BE2C (cell line): ENCODE measurements at regions not wholly inside any gene's neighbourhood (a gene's known extent, or its start where the extent isn't known, plus 50 kb on each side); places are given as distances from the start of the nearest gene placed in this dataset.

Source experiments
- DNase-seq: peaks from one replicate; pipeline ENCODE4 v3.0.0-alpha.2; 2020
- H3K27me3 ChIP-seq: fragments of 250-450 bp; sonication (Bioruptor Pico); 2 replicates; pipeline ENCODE4 v1.5.1; 2020; ENCODE audit warnings: mild to moderate bottlenecking
- H3K36me3 ChIP-seq: fragments of 250-450 bp; sonication (Bioruptor Pico); 2 replicates; pipeline ENCODE4 v1.5.1; 2020; ENCODE audit warnings: mild to moderate bottlenecking
- H3K4me1 ChIP-seq: fragments of 250-450 bp; sonication (Bioruptor Pico); 2 replicates; pipeline ENCODE4 v1.5.1; 2020
- H3K4me3 ChIP-seq: 2 replicates; pipeline ENCODE4 v1.5.1; 2011; ENCODE audit warnings: low read depth, low read length
- H3K9me3 ChIP-seq: fragments of 250-450 bp; sonication (Bioruptor Pico); 2 replicates; pipeline ENCODE4 v1.5.1; 2020
- TF ChIP-seq, protein P1 (sequence below): IDR thresholded peaks from 2 replicates; pipeline ENCODE4 v1.5.1; 2012; ENCODE audit warnings: mild to moderate bottlenecking, low read depth, low read length

DNA sequence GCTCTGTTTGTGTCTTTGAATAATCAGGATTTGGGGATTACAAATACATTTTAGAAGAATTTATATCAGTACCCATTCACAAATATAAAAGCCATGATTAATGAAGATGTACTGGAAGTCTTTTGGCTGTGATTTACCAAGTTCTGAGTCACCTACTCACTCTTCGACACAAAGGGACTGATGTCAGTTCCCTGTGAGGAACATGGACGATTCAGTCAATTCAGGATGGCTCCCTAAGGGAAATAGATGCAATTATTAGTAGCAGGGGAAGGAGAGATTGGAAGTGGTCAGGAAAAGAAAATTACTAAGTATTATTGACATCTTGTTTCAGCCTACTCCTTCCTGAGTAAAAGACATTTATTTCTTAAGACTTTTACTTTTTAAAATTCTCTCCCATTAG, 550.7 kb upstream of the SLIT2 start:
- TF ChIP-seq, protein P1, sequence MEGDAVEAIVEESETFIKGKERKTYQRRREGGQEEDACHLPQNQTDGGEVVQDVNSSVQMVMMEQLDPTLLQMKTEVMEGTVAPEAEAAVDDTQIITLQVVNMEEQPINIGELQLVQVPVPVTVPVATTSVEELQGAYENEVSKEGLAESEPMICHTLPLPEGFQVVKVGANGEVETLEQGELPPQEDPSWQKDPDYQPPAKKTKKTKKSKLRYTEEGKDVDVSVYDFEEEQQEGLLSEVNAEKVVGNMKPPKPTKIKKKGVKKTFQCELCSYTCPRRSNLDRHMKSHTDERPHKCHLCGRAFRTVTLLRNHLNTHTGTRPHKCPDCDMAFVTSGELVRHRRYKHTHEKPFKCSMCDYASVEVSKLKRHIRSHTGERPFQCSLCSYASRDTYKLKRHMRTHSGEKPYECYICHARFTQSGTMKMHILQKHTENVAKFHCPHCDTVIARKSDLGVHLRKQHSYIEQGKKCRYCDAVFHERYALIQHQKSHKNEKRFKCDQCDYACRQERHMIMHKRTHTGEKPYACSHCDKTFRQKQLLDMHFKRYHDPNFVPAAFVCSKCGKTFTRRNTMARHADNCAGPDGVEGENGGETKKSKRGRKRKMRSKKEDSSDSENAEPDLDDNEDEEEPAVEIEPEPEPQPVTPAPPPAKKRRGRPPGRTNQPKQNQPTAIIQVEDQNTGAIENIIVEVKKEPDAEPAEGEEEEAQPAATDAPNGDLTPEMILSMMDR = no peak

DNA sequence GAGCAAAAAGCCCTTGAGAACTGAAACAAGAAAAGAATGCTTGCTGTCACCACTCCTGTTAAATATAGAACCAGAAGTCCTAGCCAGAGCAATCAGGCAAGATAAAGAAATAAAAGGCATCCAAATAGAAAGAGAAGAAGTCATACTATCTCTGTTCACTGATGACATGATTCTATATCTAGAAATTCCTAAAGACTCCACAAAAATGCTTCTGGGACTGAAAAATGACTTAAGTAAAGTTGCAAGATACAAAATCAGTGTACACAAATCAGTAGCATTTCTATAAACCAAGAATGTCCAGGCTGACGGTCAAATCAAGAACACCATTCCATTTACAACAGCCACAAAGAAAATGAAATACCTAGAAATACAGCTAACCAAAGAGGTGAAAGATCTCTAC, 552.7 kb upstream of the SLIT2 start:
- no peak for DNase-seq
- no peaks in the 10 kb centered on the region for H3K9me3 ChIP-seq
- H3K4me1 ChIP-seq = no peaks in the 10 kb centered on the region
- no peak overlapping the region for H3K4me3 ChIP-seq
- no peaks in the 10 kb centered on the region for H3K27me3 ChIP-seq
- TF ChIP-seq, protein P1 = no peak
- H3K36me3 ChIP-seq = no peaks in the 10 kb centered on the region

More for the DNA sequence above, 550.7 kb upstream of the SLIT2 start:
- H3K4me3 ChIP-seq = no peak overlapping the region
- H3K36me3 ChIP-seq = no peaks in the 10 kb centered on the region
- H3K27me3 ChIP-seq = no peaks in the 10 kb centered on the region
- H3K9me3 ChIP-seq = no peaks in the 10 kb centered on the region
- H3K4me1 ChIP-seq = no peaks in the 10 kb centered on the region
- DNase-seq = no peak

DNA sequence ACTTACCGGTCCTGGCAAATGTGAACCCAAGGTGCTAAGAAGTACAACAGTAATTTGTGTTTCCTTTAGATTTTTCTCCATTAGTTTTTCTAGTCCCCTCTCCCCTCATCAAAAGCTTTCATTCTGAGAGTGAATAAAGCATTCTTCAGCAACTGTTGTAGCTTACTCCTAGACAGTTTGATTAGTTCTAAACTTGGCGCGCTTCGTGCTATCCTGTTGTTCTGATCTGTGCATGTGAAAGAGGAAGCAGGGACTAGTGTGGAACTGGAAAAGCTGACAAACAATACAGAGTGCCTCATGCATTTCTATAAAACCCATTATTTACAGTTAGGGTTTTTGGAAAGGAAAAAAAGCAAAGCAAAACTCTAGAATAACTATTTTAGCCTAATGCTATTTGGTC, 556.9 kb upstream of the SLIT2 start:
- no peaks in the 10 kb centered on the region for H3K36me3 ChIP-seq
- H3K4me3 ChIP-seq = no peak overlapping the region
- no peaks in the 10 kb centered on the region for H3K9me3 ChIP-seq
- H3K4me1 ChIP-seq = no peaks in the 10 kb centered on the region
- no peaks in the 10 kb centered on the region for H3K27me3 ChIP-seq
- no peak for DNase-seq
- TF ChIP-seq, protein P1 = no peak

DNA sequence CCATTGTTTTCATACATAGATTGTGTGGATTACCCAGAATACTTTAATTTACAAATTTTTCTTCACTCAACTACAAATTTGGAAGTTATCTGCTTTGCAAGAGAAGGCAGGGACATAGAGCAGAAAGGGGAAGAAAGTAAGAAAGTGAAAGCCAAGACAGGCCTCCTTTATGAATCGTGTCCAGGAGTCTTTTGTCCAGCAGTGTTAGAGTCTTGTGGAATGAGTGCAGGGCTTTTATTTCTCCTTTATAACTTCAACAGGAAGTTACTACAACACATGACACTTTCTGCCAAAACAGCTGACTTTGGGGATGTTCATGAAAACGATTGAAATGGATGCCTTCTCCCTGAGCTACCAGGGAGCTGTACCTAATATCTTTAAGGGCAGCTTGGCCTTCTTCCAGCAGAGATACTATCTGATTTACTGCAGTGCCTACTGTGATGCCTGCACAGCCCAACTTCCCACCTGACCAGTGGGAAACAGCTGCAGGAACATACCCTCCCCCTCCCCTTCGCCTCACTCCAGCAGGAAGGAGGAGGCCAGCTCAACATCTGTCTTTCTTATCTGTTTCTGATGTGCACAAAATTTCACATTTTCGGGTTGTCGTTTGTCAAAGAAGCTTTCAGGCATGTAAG, 557.7 kb upstream of the SLIT2 start:
- no peak for DNase-seq
- H3K36me3 ChIP-seq = no peaks in the 10 kb centered on the region
- no peaks in the 10 kb centered on the region for H3K9me3 ChIP-seq
- no peaks in the 10 kb centered on the region for H3K4me1 ChIP-seq
- TF ChIP-seq, protein P1 = no peak
- H3K4me3 ChIP-seq = no peak overlapping the region
- H3K27me3 ChIP-seq = no peaks in the 10 kb centered on the region

DNA sequence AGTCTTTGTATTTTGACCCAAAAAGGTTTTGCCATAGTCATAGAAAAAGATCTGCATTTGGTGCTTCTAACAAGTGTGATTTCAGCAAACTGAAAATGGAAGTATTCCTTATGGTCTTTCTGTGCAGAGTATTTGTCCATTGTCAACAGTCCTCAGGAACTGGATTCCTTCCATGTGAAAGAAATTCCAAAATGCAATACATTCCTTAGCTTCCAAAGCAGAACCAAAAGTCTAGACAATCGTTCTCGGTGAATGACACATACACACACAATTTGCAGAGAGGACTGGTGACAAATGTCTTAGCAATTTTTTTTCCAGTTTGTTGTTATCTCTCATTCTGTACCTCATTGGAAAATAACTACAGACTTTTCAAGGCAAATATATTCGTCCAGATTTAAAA, 562.2 kb upstream of the SLIT2 start:
- TF ChIP-seq, protein P1 = no peak
- H3K4me3 ChIP-seq = no peak overlapping the region
- no peaks in the 10 kb centered on the region for H3K36me3 ChIP-seq
- H3K4me1 ChIP-seq = no peaks in the 10 kb centered on the region
- H3K27me3 ChIP-seq = no peaks in the 10 kb centered on the region
- H3K9me3 ChIP-seq = no peaks in the 10 kb centered on the region
- no peak for DNase-seq

DNA sequence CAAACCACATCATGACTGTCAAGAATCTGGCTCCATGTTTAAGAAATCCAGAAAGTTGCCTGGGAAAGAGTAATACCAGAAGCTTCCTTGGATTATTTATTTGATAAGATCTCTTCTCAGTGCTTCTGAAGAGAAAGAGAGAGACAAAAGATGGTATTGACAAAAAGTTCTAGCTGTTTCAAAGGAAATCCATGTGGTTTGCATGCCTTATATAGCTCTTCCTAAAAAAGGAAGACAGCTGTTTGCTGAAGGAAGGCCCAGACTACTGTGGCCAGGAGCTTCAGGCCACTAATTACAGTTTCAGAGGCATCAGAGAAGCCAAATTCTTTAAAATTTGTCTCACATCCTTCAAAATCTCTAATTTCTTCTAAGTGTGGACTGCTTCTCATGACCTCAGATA, 565.2 kb upstream of the SLIT2 start:
- DNase-seq = no peak
- TF ChIP-seq, protein P1 = no peak
- no peak overlapping the region for H3K4me3 ChIP-seq
- no peaks in the 10 kb centered on the region for H3K9me3 ChIP-seq
- H3K4me1 ChIP-seq = no peaks in the 10 kb centered on the region
- no peaks in the 10 kb centered on the region for H3K36me3 ChIP-seq
- H3K27me3 ChIP-seq = no peaks in the 10 kb centered on the region
